A673 (cell line): ENCODE measurements at regions not wholly inside any gene's neighbourhood (a gene's known extent, or its start where the extent isn't known, plus 50 kb on each side); places are given as distances from the start of the nearest gene placed in this dataset.

ENCODE experiments used
- BruUV-seq: library from RNA; stranded (reverse); fragments of 400-500 nt; replicated peaks from 2 replicates; lab custom pipeline; 2021; lab: Mats Ljungman, UMichigan
- CTCF ChIA-PET: fragments of 300-600 bp; sonication (Branson Sonifier 250); formaldehyde crosslinking; loops from one replicate; lab custom pipeline; 2022; ENCODE audit warnings: antibody characterized with exemption; lab: Charles Lee
- POLR2A ChIA-PET: fragments of 300-600 bp; sonication (Branson Sonifier 250); formaldehyde crosslinking; loops from one replicate; lab custom pipeline; 2022; ENCODE audit warnings: antibody characterized with exemption; ENCODE audit not compliant: low non-redundant PET; lab: Charles Lee
- DNase-seq: peaks from one replicate; pipeline ENCODE4 v3.0.0-alpha.2; 2015; ENCODE audit warnings: low spot score
- H3K27ac ChIP-seq: fragments of 200-600 bp; sonication (generic); 2 replicates; pipeline ENCODE4 v1.5.1; 2016; ENCODE audit warnings: mixed run types, low read depth, mild to moderate bottlenecking, mixed read lengths, antibody characterized with exemption, low read length; ENCODE audit not compliant: poor library complexity, severe bottlenecking
- H3K27me3 ChIP-seq: fragments of 200-600 bp; sonication (generic); replicated peaks from 2 replicates; pipeline ENCODE4 v1.6.1; 2017; ENCODE audit warnings: mixed run types, low read depth, mild to moderate bottlenecking, mixed read lengths, antibody characterized with exemption, low read length; ENCODE audit not compliant: insufficient read depth, poor library complexity
- H3K36me3 ChIP-seq: fragments of 200-600 bp; sonication (generic); 2 replicates; pipeline ENCODE4 v1.6.1; 2016; ENCODE audit warnings: mixed run types, mild to moderate bottlenecking, mixed read lengths, antibody characterized with exemption, low read length; ENCODE audit not compliant: insufficient read depth, poor library complexity, severe bottlenecking
- H3K4me1 ChIP-seq: fragments of 200-600 bp; sonication (generic); 2 replicates; pipeline ENCODE4 v1.6.1; 2017; ENCODE audit warnings: mixed run types, mild to moderate bottlenecking, mixed read lengths, antibody characterized with exemption, low read length; ENCODE audit not compliant: insufficient read depth, poor library complexity, severe bottlenecking
- H3K4me3 ChIP-seq: fragments of 200-600 bp; sonication (generic); 2 replicates; pipeline ENCODE4 v1.5.1; 2016; ENCODE audit warnings: low read depth, mixed run types, mild to moderate bottlenecking, mixed read lengths, low read length; ENCODE audit not compliant: poor library complexity, severe bottlenecking
- H3K9me3 ChIP-seq: fragments of 200-600 bp; sonication (generic); 2 replicates; pipeline ENCODE4 v1.6.1; 2016; ENCODE audit warnings: mixed run types, low read depth, mild to moderate bottlenecking, mixed read lengths, antibody characterized with exemption, low read length; ENCODE audit not compliant: poor library complexity, severe bottlenecking
- EZH2 ChIP-seq: fragments of 200-600 bp; sonication (generic); IDR thresholded peaks from 2 replicates; pipeline ENCODE4 v1.6.1; 2017; ENCODE audit warnings: borderline replicate concordance, low read depth, mild to moderate bottlenecking, mixed read lengths, antibody characterized with exemption, low read length; ENCODE audit not compliant: poor library complexity, severe bottlenecking
- intact Hi-C: fragments of 100-400 bp; cut with micrococcal nuclease; formaldehyde crosslinking; loops from one replicate; pipeline ENCODE4 v1.10.0; 2022; ENCODE audit not compliant: unreplicated experiment
- TF ChIP-seq, protein P1 (sequence below): fragments of 300-800, 200-600 bp; sonication (generic); conservative IDR thresholded peaks from 2 replicates; pipeline ENCODE4 v1.5.1; 2017; ENCODE audit warnings: low read depth, mild to moderate bottlenecking, antibody characterized with exemption, low read length, moderate library complexity, mixed read lengths

- no peak for DNase-seq
- intact Hi-C loops: no loop called here
- POLR2A ChIA-PET: interaction anchor here (0.7 kb wide), 1 partner anchor 59 kb away, joined by 3 read pairs; no protein-coding TSS in a partner anchor
- CTCF ChIA-PET: no interaction called here
- H3K4me3 ChIP-seq: no peak overlapping the region
- no peaks in the 10 kb centered on the region for H3K36me3 ChIP-seq
- no TSS peak for BruUV-seq
- TF ChIP-seq EZH2: no peak
- TF ChIP-seq, protein P1, sequence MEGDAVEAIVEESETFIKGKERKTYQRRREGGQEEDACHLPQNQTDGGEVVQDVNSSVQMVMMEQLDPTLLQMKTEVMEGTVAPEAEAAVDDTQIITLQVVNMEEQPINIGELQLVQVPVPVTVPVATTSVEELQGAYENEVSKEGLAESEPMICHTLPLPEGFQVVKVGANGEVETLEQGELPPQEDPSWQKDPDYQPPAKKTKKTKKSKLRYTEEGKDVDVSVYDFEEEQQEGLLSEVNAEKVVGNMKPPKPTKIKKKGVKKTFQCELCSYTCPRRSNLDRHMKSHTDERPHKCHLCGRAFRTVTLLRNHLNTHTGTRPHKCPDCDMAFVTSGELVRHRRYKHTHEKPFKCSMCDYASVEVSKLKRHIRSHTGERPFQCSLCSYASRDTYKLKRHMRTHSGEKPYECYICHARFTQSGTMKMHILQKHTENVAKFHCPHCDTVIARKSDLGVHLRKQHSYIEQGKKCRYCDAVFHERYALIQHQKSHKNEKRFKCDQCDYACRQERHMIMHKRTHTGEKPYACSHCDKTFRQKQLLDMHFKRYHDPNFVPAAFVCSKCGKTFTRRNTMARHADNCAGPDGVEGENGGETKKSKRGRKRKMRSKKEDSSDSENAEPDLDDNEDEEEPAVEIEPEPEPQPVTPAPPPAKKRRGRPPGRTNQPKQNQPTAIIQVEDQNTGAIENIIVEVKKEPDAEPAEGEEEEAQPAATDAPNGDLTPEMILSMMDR: no peak
- no peak overlapping the region for H3K27ac ChIP-seq
- H3K4me1 ChIP-seq: no peaks in the 10 kb centered on the region
- H3K9me3 ChIP-seq: no peaks in the 10 kb centered on the region
- H3K27me3 ChIP-seq: no peaks in the 10 kb centered on the region
Observed at GRCh38 chr6:121917834-121918559, 481.5 kb upstream of the HSF2 start.

- BruUV-seq: no TSS peak
- Histone ChIP-seq H3K36me3 (no peaks in the 10 kb centered on the region), H3K27me3 (no peaks in the 10 kb centered on the region), H3K27ac (no peak overlapping the region), H3K4me3 (no peak overlapping the region), H3K4me1 (no peaks in the 10 kb centered on the region), H3K9me3 (no peaks in the 10 kb centered on the region)
- ChIA-PET POLR2A (no interaction called here), CTCF (no interaction called here)
- intact Hi-C loops: no loop called here
- no peak for DNase-seq
- no peak for TF ChIP-seq EZH2
- TF ChIP-seq, protein P1: no peak
Observed at GRCh38 chr6:121920616-121921015, 478.8 kb upstream of the HSF2 start.

DNA sequence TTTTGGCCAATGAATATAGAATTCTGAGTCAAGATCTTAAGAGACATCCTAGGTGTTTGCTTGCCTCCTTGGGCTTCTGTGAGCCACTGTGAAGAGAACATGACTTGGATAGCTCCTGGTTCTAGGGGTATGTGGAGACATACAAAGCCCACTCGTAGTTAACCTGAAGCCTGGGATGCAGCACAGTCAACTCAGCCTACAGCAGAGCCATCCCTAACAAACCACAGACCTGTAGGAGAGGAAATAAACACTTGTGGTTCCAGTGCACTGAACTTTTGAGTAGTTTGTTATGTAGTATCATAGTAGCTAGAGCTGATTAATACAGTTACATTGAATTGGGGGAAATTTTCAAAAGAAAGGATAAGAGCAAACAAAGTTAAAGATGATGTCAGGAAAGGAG lies 474.4 kb upstream of the HSF2 start:
- ChIA-PET POLR2A (no interaction called here), CTCF (no interaction called here)
- Histone ChIP-seq H3K4me3 (no peak overlapping the region), H3K9me3 (no peaks in the 10 kb centered on the region), H3K36me3 (no peaks in the 10 kb centered on the region), H3K27me3 (no peaks in the 10 kb centered on the region), H3K4me1 (no peaks in the 10 kb centered on the region), H3K27ac (no peak overlapping the region)
- TF ChIP-seq EZH2: no peak
- TF ChIP-seq, protein P1: no peak
- BruUV-seq: no TSS peak
- intact Hi-C loops: no loop called here
- DNase-seq: no peak
